Sigmoid colon (tissue), 4 donors: ENCODE measurements at regions not wholly inside any gene's neighbourhood (a gene's known extent, or its start where the extent isn't known, plus 50 kb on each side); places are given as distances from the start of the nearest gene placed in this dataset.

Experiments used
- POLR2A ChIP-seq, 2 donors: fragments of 450-650 bp; IDR thresholded peaks; one replicate each; pipeline ENCODE4 v1.6.1; 2016; ENCODE audit warnings: antibody characterized with exemption in 2 of 2, mild to moderate bottlenecking in 2 of 2, moderate library complexity in 2 of 2
- POLR2AphosphoS5 ChIP-seq, 4 donors: sonication (generic); formaldehyde crosslinking; IDR thresholded peaks; one replicate each; pipeline ENCODE4 v1.6.1; 2017; ENCODE audit warnings: antibody characterized with exemption in 4 of 4

DNA sequence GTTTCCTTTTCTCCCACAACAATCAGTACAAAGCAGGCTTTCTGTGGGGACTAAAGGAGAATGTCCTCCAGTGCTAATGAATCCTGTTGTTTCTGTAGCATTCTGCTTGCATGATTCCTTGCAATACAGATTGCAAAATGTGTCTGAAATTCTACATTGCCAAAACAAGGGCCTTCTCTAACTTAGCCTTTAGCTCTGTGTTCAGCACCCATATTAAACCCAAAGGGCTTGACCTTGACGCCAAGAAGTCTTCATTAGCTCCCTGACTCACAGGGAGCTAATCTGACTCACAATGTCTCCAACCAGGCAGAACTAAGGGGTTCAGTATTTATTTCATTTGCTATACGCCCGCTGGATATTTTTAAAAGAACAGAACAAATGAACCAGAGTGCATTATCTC lies 241.4 kb upstream of the CLNK start:
- TF ChIP-seq POLR2A (IDR thresholded peaks at IDR 0.05): no peak
- no peak for TF ChIP-seq POLR2AphosphoS5 (IDR thresholded peaks at IDR 0.05)
